Muscle layer of colon (tissue), 2 donors: ENCODE measurements at regions not wholly inside any gene's neighbourhood (a gene's known extent, or its start where the extent isn't known, plus 50 kb on each side); places are given as distances from the start of the nearest gene placed in this dataset.
"Not testable (repeated sequence)": the region's sequence is repeated elsewhere in the genome, so short reads cannot be mapped to it uniquely, and the experiment has no call there.

Source experiments
- H3K27ac ChIP-seq: one replicate; pipeline ENCODE4 v1.7.0; 2013; ENCODE audit warnings: low read depth, mild to moderate bottlenecking, low read length, moderate library complexity
- H3K27me3 ChIP-seq, 2 donors: one replicate each; pipeline ENCODE4 v1.7.0; 2013; ENCODE audit warnings: low read length in 2 of 2, mild to moderate bottlenecking in 2 of 2; ENCODE audit not compliant: insufficient read depth in 2 of 2, control insufficient read depth in 1 of 2
- H3K36me3 ChIP-seq: one replicate; pipeline ENCODE4 v1.7.0; 2013; ENCODE audit warnings: mild to moderate bottlenecking, low read length; ENCODE audit not compliant: insufficient read depth
- H3K4me1 ChIP-seq: one replicate; pipeline ENCODE4 v1.7.0; 2013; ENCODE audit warnings: mild to moderate bottlenecking, low read length; ENCODE audit not compliant: insufficient read depth
- H3K4me3 ChIP-seq, 2 donors: one replicate each; pipeline ENCODE4 v1.7.0; 2013; ENCODE audit warnings: low read length in 2 of 2, low read depth in 1 of 2, mild to moderate bottlenecking in 1 of 2, moderate library complexity in 1 of 2
- H3K9ac ChIP-seq: one replicate; pipeline ENCODE4 v1.7.0; 2013; ENCODE audit warnings: low read length
- H3K9me3 ChIP-seq: one replicate; pipeline ENCODE4 v1.7.0; 2013; ENCODE audit warnings: mild to moderate bottlenecking, low read length
- donor health status: abdominal sarcoma.
- donor health status: Adenocarcinoma of cecum.

DNA sequence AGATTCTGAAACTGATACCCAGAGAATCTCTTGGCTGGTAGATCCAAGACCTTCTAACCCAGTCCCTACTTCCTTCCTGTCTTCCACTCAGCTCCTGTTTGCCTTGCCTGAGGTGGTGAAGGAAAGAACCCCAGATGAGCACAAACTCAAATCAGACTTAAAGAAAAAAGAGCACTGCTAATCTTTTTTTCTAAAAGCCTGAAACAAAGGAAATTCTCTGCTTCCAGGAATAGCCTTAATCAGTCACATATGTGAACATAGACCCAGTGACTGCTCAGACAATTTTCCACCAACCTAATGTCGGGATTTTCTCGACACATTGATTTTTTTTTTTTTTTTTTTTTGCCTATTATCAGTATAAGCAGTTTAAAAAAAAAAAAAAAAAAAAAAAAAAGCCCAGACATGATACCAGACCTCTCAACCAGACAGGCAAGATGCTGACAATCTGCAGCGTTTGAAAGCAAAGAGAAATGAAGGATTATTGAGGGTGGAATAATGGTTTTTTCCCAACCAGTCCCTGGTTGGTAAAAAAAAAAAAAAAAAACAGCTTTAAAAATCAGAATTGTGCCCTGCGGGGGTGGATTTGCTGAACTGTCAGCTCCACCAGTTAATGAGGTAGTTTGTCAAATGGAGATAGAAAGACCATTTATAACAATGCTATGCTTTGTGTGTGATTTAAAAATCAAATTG lies 256.8 kb upstream of the RARB start:
- Histone ChIP-seq H3K27me3 (no peaks in the 10 kb centered on the region), H3K36me3 (no peaks in the 10 kb centered on the region), H3K4me3 (no peak overlapping the region), H3K9me3 (no peaks in the 10 kb centered on the region), H3K9ac (no peak overlapping the region), H3K27ac (no peak overlapping the region), H3K4me1 (no peaks in the 10 kb centered on the region)

- H3K9ac ChIP-seq: no peak overlapping the region
- no peaks in the 10 kb centered on the region for H3K4me1 ChIP-seq
- H3K4me3 ChIP-seq: no peak overlapping the region
- no peaks in the 10 kb centered on the region for H3K27me3 ChIP-seq
- no peak overlapping the region for H3K27ac ChIP-seq
- H3K36me3 ChIP-seq: no peaks in the 10 kb centered on the region
- H3K9me3 ChIP-seq: no peaks in the 10 kb centered on the region
Measured at GRCh38 chr3:25171897-25172296, 256.2 kb upstream of the RARB start.

DNA sequence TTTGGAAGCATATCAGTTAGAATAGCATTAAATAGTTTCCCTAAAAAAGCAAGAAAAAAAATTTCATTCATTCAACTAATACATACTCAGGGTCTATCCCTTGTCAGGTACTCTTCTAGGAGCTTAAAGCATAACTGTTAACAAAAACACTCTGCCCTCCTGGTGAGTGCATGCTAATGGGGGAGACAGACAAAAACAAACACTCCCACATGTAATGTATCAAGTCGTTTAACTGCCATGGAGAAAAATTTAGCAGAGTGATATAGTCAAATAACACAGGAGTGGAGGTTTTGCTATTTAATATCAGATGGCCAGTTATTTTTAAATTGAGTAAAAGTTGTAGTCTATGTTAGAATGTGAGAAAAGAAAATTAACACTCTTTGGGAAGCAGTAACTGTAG lies 254.5 kb upstream of the RARB start:
- no peaks in the 10 kb centered on the region for H3K9me3 ChIP-seq
- H3K36me3 ChIP-seq: no peaks in the 10 kb centered on the region
- no peaks in the 10 kb centered on the region for H3K27me3 ChIP-seq
- H3K27ac ChIP-seq: no peak overlapping the region
- H3K4me1 ChIP-seq: no peaks in the 10 kb centered on the region
- H3K4me3 ChIP-seq: no peak overlapping the region
- H3K9ac ChIP-seq: no peak overlapping the region

GRCh38 chr3:25174251-25174650 lies 253.8 kb upstream of the RARB start:
- H3K27me3 ChIP-seq: no peaks in the 10 kb centered on the region
- H3K27ac ChIP-seq: no peak overlapping the region
- H3K9ac ChIP-seq: no peak overlapping the region
- no peaks in the 10 kb centered on the region for H3K36me3 ChIP-seq
- no peaks in the 10 kb centered on the region for H3K4me1 ChIP-seq
- no peaks in the 10 kb centered on the region for H3K9me3 ChIP-seq
- no peak overlapping the region for H3K4me3 ChIP-seq

GRCh38 chr3:25177041-25177440 lies 251.0 kb upstream of the RARB start:
- no peaks in the 10 kb centered on the region for H3K36me3 ChIP-seq
- H3K27ac ChIP-seq: no peak overlapping the region
- no peaks in the 10 kb centered on the region for H3K4me1 ChIP-seq
- H3K9me3 ChIP-seq: no peaks in the 10 kb centered on the region
- no peaks in the 10 kb centered on the region for H3K27me3 ChIP-seq
- H3K9ac ChIP-seq: no peak overlapping the region
- H3K4me3 ChIP-seq: no peak overlapping the region

GRCh38 chr3:25178672-25179071 lies 249.4 kb upstream of the RARB start:
- no peaks in the 10 kb centered on the region for H3K4me1 ChIP-seq
- no peaks in the 10 kb centered on the region for H3K9me3 ChIP-seq
- H3K9ac ChIP-seq: no peak overlapping the region
- H3K27ac ChIP-seq: no peak overlapping the region
- no peaks in the 10 kb centered on the region for H3K27me3 ChIP-seq
- H3K4me3 ChIP-seq: no peak overlapping the region
- H3K36me3 ChIP-seq: no peaks in the 10 kb centered on the region

- Histone ChIP-seq H3K9ac (no peak overlapping the region), H3K36me3 (no peaks in the 10 kb centered on the region), H3K27me3 (no peaks in the 10 kb centered on the region), H3K9me3 (no peaks in the 10 kb centered on the region), H3K27ac (no peak overlapping the region), H3K4me1 (no peaks in the 10 kb centered on the region), H3K4me3 (no peak overlapping the region)
Measured at GRCh38 chr3:25181096-25181495, 247.0 kb upstream of the RARB start.

DNA sequence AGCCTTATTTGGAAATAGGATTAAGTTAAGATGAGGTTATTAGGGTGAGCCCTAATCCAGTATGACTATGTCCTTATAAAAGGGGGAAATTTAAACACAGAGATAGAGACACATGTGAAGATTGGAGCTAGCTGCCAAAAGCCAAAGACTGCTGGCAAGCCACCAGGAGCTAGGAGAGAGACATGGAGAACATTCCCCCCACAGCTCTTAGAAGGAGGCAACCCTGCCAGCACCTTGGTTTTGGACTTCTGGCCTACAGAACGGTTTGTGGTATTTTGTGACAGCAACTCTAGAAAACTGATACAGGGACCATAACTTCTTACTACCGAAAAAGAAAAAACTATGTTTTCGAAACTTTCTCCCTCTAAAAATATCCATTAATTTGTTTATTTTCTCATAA lies 245.3 kb upstream of the RARB start:
- Histone ChIP-seq H3K9me3 (no peaks in the 10 kb centered on the region), H3K4me1 (no peaks in the 10 kb centered on the region), H3K4me3 (no peak overlapping the region), H3K36me3 (no peaks in the 10 kb centered on the region), H3K27me3 (no peaks in the 10 kb centered on the region), H3K27ac (no peak overlapping the region), H3K9ac (no peak overlapping the region)

- Histone ChIP-seq H3K4me1 (no peaks in the 10 kb centered on the region), H3K27me3 (no peaks in the 10 kb centered on the region), H3K9me3 (no peaks in the 10 kb centered on the region), H3K9ac (no peak overlapping the region), H3K4me3 (no peak overlapping the region), H3K27ac (no peak overlapping the region), H3K36me3 (no peaks in the 10 kb centered on the region)
Measured at GRCh38 chr3:25184641-25185250, 243.3 kb upstream of the RARB start.

DNA sequence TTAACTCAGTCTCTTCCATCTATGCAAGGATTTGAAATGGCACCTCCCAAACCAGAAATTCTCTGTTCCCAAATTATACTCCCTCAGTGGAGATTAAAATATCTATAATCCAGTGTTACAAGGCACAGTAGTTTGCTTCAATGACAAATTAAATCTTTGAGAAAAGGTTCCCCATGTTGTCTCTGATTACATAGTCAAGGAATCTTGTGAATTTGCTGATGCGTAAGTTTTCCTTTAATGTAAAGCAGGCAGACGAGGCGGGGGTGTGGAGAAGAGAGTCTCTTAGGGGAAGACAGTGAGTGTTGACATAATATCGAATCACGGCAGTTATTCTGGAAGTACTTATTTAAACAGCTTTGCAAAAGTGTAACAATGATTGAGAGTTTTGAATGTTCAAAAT lies 236.4 kb upstream of the RARB start:
- H3K9me3 ChIP-seq: no peaks in the 10 kb centered on the region
- H3K36me3 ChIP-seq: no peaks in the 10 kb centered on the region
- H3K9ac ChIP-seq: no peak overlapping the region
- H3K4me3 ChIP-seq: no peak overlapping the region
- no peaks in the 10 kb centered on the region for H3K4me1 ChIP-seq
- H3K27ac ChIP-seq: no peak overlapping the region
- no peaks in the 10 kb centered on the region for H3K27me3 ChIP-seq

DNA sequence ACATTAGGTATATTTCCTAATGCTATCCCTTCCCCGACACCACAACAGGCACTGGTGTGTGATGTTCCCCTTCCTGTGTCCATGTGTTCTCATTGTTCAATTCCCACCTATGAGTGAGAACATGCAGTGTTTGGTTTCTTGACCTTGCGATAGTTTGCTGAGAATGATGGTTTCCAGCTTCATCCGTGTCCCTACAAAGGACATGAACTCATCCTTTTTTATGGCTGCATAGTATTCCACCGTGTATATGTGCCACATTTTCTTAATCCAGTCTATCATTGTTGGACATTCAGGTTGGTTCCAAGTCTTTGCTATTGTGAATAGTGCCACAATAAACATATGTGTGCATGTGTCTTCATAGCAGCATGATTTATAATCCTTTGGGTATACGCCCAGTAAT lies 228.5 kb upstream of the RARB start:
- H3K9me3 ChIP-seq, H3K27ac ChIP-seq, H3K4me3 ChIP-seq, H3K36me3 ChIP-seq, H3K9ac ChIP-seq, H3K4me1 ChIP-seq, H3K27me3 ChIP-seq: not testable (repeated sequence)

- Histone ChIP-seq H3K9ac (no peak overlapping the region), H3K36me3 (no peaks in the 10 kb centered on the region), H3K27me3 (no peaks in the 10 kb centered on the region), H3K9me3 (no peaks in the 10 kb centered on the region), H3K27ac (no peak overlapping the region), H3K4me3 (no peak overlapping the region), H3K4me1 (no peaks in the 10 kb centered on the region)
Measured at GRCh38 chr3:25212736-25213135, 215.3 kb upstream of the RARB start.
